Sigmoid colon (tissue), 4 donors: ENCODE measurements at regions not wholly inside any gene's neighbourhood (a gene's known extent, or its start where the extent isn't known, plus 50 kb on each side); places are given as distances from the start of the nearest gene placed in this dataset.
"Not testable (repeated sequence)": the region's sequence is repeated elsewhere in the genome, so short reads cannot be mapped to it uniquely, and the experiment has no call there.

Source experiments
- CTCF ChIP-seq, 4 experiments: fragments of 450-650 bp in 3 of 4; fragments of 200-600 bp in 1 of 4; IDR thresholded peaks; one replicate each; pipeline ENCODE4 v1.5.1; 2016 to 2019; ENCODE audit warnings: antibody characterized with exemption in 4 of 4, mild to moderate bottlenecking in 3 of 4, moderate library complexity in 2 of 4
- EP300 ChIP-seq, 4 donors: sonication (generic); formaldehyde crosslinking; IDR thresholded peaks; one replicate each; pipeline ENCODE4 v1.6.1; 2017; ENCODE audit warnings: antibody characterized with exemption in 4 of 4
- POLR2A ChIP-seq, 2 donors: fragments of 450-650 bp; IDR thresholded peaks; one replicate each; pipeline ENCODE4 v1.6.1; 2016; ENCODE audit warnings: antibody characterized with exemption in 2 of 2, mild to moderate bottlenecking in 2 of 2, moderate library complexity in 2 of 2
- POLR2AphosphoS5 ChIP-seq, 4 donors: sonication (generic); formaldehyde crosslinking; IDR thresholded peaks; one replicate each; pipeline ENCODE4 v1.6.1; 2017; ENCODE audit warnings: antibody characterized with exemption in 4 of 4

GRCh38 chr14:106592115-106592852 lies 1065.9 kb downstream of the TMEM121 start:
- not testable (repeated sequence) for TF ChIP-seq EP300, CTCF, POLR2A, POLR2AphosphoS5 (IDR thresholded peaks at IDR 0.05)
